NB4 (cell line): ENCODE measurements at regions not wholly inside any gene's neighbourhood (a gene's known extent, or its start where the extent isn't known, plus 50 kb on each side); places are given as distances from the start of the nearest gene placed in this dataset.

Experiments
- CTCF ChIP-seq: IDR thresholded peaks from one replicate; pipeline ENCODE4 v1.5.1; 2012; ENCODE audit warnings: low read depth, low read length
- MYC ChIP-seq: IDR thresholded peaks from 2 replicates; pipeline ENCODE4 v1.6.1; 2011; ENCODE audit warnings: low read depth, low read length
- POLR2A ChIP-seq: IDR thresholded peaks from 2 replicates; pipeline ENCODE4 v1.6.1; 2011; ENCODE audit warnings: mild to moderate bottlenecking; ENCODE audit not compliant: insufficient read length; ENCODE audit errors: extremely low read depth

DNA sequence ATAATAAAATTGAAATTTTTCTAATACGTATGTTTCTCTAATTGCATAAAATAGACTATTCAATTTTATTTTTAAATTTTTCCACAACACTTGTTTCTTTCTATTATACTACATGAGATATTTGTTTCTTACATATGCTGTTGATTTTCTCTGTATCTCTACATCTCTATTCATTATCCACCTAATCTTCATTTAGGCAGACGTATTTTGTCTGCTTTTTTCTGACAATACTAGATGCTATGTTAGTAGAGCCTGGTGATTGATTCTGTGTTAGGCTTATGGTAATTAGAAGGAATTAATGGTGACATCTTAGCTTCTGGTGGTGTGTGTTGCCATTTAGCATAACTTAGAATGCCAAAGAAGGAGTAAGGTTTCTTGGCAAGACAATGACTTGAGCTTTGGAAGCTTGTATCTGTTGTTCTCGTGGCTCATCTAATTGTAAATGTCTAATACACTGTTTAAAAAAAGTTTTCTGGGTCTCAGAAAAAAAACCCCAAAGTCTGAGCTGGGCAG is 1610.7 kb upstream of the PCDH20 start:
- TF ChIP-seq POLR2A (no peak), CTCF (no peak), MYC (no peak)
